Spleen (tissue), 11 donors: ENCODE measurements at regions not wholly inside any gene's neighbourhood (a gene's known extent, or its start where the extent isn't known, plus 50 kb on each side); places are given as distances from the start of the nearest gene placed in this dataset.
A peak's percentile ranks its signal among the peaks of the same experiment; 100 is the strongest.

Experiments used
- DNase-seq: peaks from one replicate; pipeline ENCODE4 v3.0.0-alpha.2; 2020
- H3K27ac ChIP-seq, 8 donors: fragments of 200-600 bp; sonication (generic) in 7 of 8; 1 replicate in 4 of 8; 2 replicates in 4 of 8; pipeline versions ENCODE4 v1.5.0 to v1.8.0; 2016 to 2021; ENCODE audit warnings: inconsistent platforms in 4 of 8, mild to moderate bottlenecking in 4 of 8, moderate library complexity in 1 of 8
- H3K27me3 ChIP-seq, 7 donors: fragments of 200-600 bp; sonication (generic) in 6 of 7; replicated peaks in 1 of 7; 1 replicate in 4 of 7; 2 replicates in 3 of 7; pipeline versions ENCODE4 v1.5.0 to v1.8.0; 2016 to 2021; ENCODE audit warnings: inconsistent platforms in 3 of 7, mild to moderate bottlenecking in 1 of 7
- H3K36me3 ChIP-seq, 6 donors: fragments of 200-600 bp; sonication (generic) in 5 of 6; 1 replicate in 4 of 6; 2 replicates in 2 of 6; pipeline versions ENCODE4 v1.5.0 to v1.8.0; 2016 to 2021; ENCODE audit warnings: inconsistent platforms in 2 of 6
- H3K4me1 ChIP-seq, 6 donors: fragments of 200-600 bp; sonication (generic) in 5 of 6; 1 replicate in 3 of 6; 2 replicates in 3 of 6; pipeline versions ENCODE4 v1.5.0 to v1.8.0; 2016 to 2021; ENCODE audit warnings: inconsistent platforms in 3 of 6
- H3K4me3 ChIP-seq, 8 donors: fragments of 200-600 bp; sonication (generic) in 7 of 8; 1 replicate in 4 of 8; 2 replicates in 4 of 8; pipeline versions ENCODE4 v1.5.0 to v1.8.0; 2016 to 2021; ENCODE audit warnings: inconsistent platforms in 4 of 8, mild to moderate bottlenecking in 4 of 8, moderate library complexity in 2 of 8
- H3K9me3 ChIP-seq, 8 donors: fragments of 200-600 bp; sonication (generic) in 7 of 8; 1 replicate in 4 of 8; 2 replicates in 4 of 8; pipeline versions ENCODE4 v1.5.0 to v1.8.0; 2016 to 2021; ENCODE audit warnings: inconsistent platforms in 4 of 8
- CTCF ChIP-seq, 11 experiments: fragments of 200-600 bp in 7 of 11; fragments of 450-650 bp in 4 of 11; sonication (generic) in 4 of 11; IDR thresholded peaks in 8 of 11; conservative IDR thresholded peaks in 3 of 11; 1 replicate in 7 of 11; 2 replicates in 4 of 11; pipeline versions ENCODE4 v1.4.0 to v1.8.0; 2016 to 2021; ENCODE audit warnings: antibody characterized with exemption in 11 of 11, inconsistent platforms in 4 of 11, mild to moderate bottlenecking in 1 of 11
- POLR2A ChIP-seq, 3 donors: fragments of 450-650 bp; IDR thresholded peaks; one replicate each; pipeline ENCODE4 v1.5.1; 2017; ENCODE audit warnings: antibody characterized with exemption in 3 of 3, mild to moderate bottlenecking in 1 of 3
- POLR2AphosphoS5 ChIP-seq, 3 donors: sonication (generic); formaldehyde crosslinking; IDR thresholded peaks; one replicate each; pipeline ENCODE4 v1.5.1; 2017; ENCODE audit warnings: antibody characterized with exemption in 3 of 3
- WGBS, 5 donors: extraction: QIAGEN DNeasy Blood & Tissue Kit in 3 of 5; methylation state at CpG; one replicate each; pipeline versions ENCODE4 v1.1.5 to v1.1.7; 2013 to 2018; 5-methylcytosine and 5-hydroxymethylcytosine counted together
- intact Hi-C: fragments of 100-400 bp; cut with DNase I; formaldehyde crosslinking; loops from one replicate; pipeline ENCODE4 v1.15.0; 2023; ENCODE audit warnings: low total_unique reads
- donor health status: healthy with polysubstance abuse.
- donor health status: DM: no; HTN: no; CAD: no; lungs with moderate emphysema.
- donor health status: DM: no; HTN: no; CAD: no.
- donor health status: Bipolar disorder and iron deficiency.
- donor health status: healthy.
- donor health status: DM: no; HTN: no; CAD: no.
- donor health status: DM: yes; HTN: yes; CAD: no.

GRCh38 chr13:33740134-33740538, 77.8 kb upstream of the RFC3 start:
- intact Hi-C loops: no loop called here
- WGBS, 5 donors: 75 to 92% (median 84%) methylated on average over 2 of the region's 2 CpGs
- no peak for DNase-seq

GRCh38 chr13:33742321-33742720, 75.6 kb upstream of the RFC3 start:
- TF ChIP-seq CTCF (IDR thresholded peaks at IDR 0.05 in 8 of 11, conservative IDR thresholded peaks at IDR 0.05 in 3 of 11) (no peak), POLR2AphosphoS5 (IDR thresholded peaks at IDR 0.05) (no peak), POLR2A (IDR thresholded peaks at IDR 0.05) (no peak)
- Histone ChIP-seq H3K9me3 (no peaks in the 10 kb centered on the region), H3K4me3 (no peak overlapping the region), H3K27ac (no peak overlapping the region), H3K27me3 (peaks cover 0 to 9% (median 0%) of the 10 kb centered on the region in 7 donors), H3K4me1 (peaks cover 0 to 31% (median 17%) of the 10 kb centered on the region in 6 donors), H3K36me3 (no peaks in the 10 kb centered on the region)
- 78 to 90% (median 86%) methylated on average over 4 of the region's 4 CpGs for WGBS, 5 donors
- intact Hi-C loops: no loop called here
- no peak for DNase-seq

More at GRCh38 chr13:33740134-33740538, 77.8 kb upstream of the RFC3 start:
- no peak for TF ChIP-seq POLR2AphosphoS5 (IDR thresholded peaks at IDR 0.05)
- TF ChIP-seq CTCF (IDR thresholded peaks at IDR 0.05 in 8 of 11, conservative IDR thresholded peaks at IDR 0.05 in 3 of 11): no peak
- no peak for TF ChIP-seq POLR2A (IDR thresholded peaks at IDR 0.05)
- Histone ChIP-seq H3K27me3 (peaks cover 0 to 9% (median 0%) of the 10 kb centered on the region in 7 donors), H3K27ac (no peak overlapping the region), H3K9me3 (peaks cover 0 to 6% (median 0%) of the 10 kb centered on the region in 8 donors), H3K4me3 (no peak overlapping the region), H3K4me1 (peaks cover 0 to 19% (median 10%) of the 10 kb centered on the region in 6 donors), H3K36me3 (no peaks in the 10 kb centered on the region)

- Histone ChIP-seq H3K4me3 (no peak overlapping the region), H3K36me3 (no peaks in the 10 kb centered on the region), H3K27ac (peak overlapping the region in 6 of 8 donors; percentile 9 to 71 (median 45)), H3K27me3 (peaks cover 0 to 9% (median 0%) of the 10 kb centered on the region in 7 donors), H3K9me3 (peaks cover 0 to 7% (median 2%) of the 10 kb centered on the region in 8 donors), H3K4me1 (peaks cover 0 to 31% (median 17%) of the 10 kb centered on the region in 6 donors)
- TF ChIP-seq POLR2AphosphoS5 (IDR thresholded peaks at IDR 0.05) (peak in 1 of 3 donors; percentile 21), POLR2A (IDR thresholded peaks at IDR 0.05) (no peak)
- 47 to 67% (median 56%) methylated on average over 6 of the region's 6 CpGs for WGBS, 5 donors
- DNase-seq: no peak
- intact Hi-C loops: no loop called here
Measured at GRCh38 chr13:33743438-33744368, 74.2 kb upstream of the RFC3 start.

GRCh38 chr13:33744589-33745369, 73.2 kb upstream of the RFC3 start:
- H3K36me3 ChIP-seq: no peaks in the 10 kb centered on the region
- no peak overlapping the region for H3K4me3 ChIP-seq
- 44 to 62% (median 49%) methylated on average over 3 of the region's 3 CpGs for WGBS, 5 donors
- peak overlapping the region in 4 of 8 donors; percentile 36 to 71 (median 62) for H3K27ac ChIP-seq
- intact Hi-C loops: no loop called here
- peaks cover 0 to 7% (median 2%) of the 10 kb centered on the region in 8 donors for H3K9me3 ChIP-seq
- TF ChIP-seq POLR2AphosphoS5 (IDR thresholded peaks at IDR 0.05): no peak
- no peak for TF ChIP-seq CTCF (IDR thresholded peaks at IDR 0.05 in 8 of 11, conservative IDR thresholded peaks at IDR 0.05 in 3 of 11)
- no peak for TF ChIP-seq POLR2A (IDR thresholded peaks at IDR 0.05)
- peaks cover 0 to 31% (median 16%) of the 10 kb centered on the region in 6 donors for H3K4me1 ChIP-seq
- no peak for DNase-seq
- H3K27me3 ChIP-seq: peaks cover 0 to 9% (median 0%) of the 10 kb centered on the region in 7 donors
